Midbrain (tissue), 1 donor: ENCODE measurements at regions not wholly inside any gene's neighbourhood (a gene's known extent, or its start where the extent isn't known, plus 50 kb on each side); places are given as distances from the start of the nearest gene placed in this dataset.
"Not testable (repeated sequence)": the region's sequence is repeated elsewhere in the genome, so short reads cannot be mapped to it uniquely, and the experiment has no call there.

Source experiments
- DNase-seq: peaks from one replicate; lab custom pipeline; 2025; lab: John Stamatoyannopoulos, UW

GRCh38 chr9:119917175-119917574 lies 547.9 kb upstream of the BRINP1 start:
- no peak for DNase-seq

GRCh38 chr9:119907056-119907455 lies 537.8 kb upstream of the BRINP1 start:
- DNase-seq, result no peak

GRCh38 chr9:119905724-119906123 lies 536.5 kb upstream of the BRINP1 start:
- DNase-seq, result no peak

DNA sequence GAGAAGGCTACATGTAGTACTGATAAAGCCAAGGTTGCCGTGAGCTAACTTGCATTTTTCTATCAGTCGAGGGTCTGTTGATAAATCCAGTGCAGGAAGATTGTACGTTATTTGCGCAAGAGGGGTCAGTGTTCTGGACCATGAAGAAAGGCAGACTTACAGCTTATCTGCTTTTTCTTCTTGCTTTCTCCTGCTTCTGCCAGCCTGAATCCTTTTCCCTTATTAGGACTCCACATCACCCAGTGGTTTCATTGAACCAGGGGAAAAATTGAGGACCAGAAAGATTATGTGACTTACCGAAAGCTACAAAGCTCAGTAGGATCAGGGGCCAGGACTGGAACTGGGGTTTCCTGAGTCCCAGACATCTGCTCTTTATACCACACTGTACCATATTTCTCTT lies 534.6 kb upstream of the BRINP1 start:
- DNase-seq, result no peak

GRCh38 chr9:119902611-119903010 lies 533.4 kb upstream of the BRINP1 start:
- no peak for DNase-seq

DNA sequence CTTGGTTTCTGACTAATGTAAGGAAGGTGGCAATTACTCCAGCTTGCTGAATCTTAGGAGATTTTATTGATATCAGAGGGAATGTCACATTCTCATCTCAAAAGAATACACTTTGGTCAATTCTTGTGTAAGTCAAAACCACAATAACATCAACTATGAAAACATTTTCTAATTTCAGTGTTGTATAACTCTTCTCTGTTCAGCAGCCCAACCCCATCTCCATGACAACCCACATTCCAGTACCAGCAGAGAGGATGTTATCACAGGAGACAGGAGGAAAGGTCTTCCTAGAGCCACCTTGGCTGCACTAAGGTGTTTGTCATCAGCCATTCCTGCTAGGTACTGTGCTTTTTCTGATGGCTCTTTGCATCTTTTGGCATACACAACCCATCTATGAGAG lies 529.1 kb upstream of the BRINP1 start:
- DNase-seq, result no peak

- no peak for DNase-seq
These were observed 515.2 kb upstream of the BRINP1 start for GRCh38 chr9:119884438-119884837.

DNA sequence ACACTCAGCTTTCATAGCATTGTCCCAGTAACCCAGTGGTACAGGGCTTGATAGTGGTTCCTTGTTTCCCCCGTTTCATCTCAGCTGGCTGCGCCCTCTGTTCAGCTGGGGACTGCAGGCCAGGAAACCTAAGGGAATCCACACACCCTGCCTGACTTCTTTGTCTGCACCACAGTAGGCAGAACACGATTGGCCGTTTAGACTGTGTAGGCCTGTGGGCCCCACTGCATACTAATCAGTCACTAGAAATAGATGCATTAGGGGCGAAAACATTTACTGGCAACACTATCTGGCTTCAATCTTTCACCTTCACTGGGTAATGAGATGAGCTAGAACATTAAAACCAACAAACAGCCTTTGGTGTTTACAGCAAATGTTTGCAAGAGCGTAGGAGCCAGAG lies 512.7 kb upstream of the BRINP1 start:
- DNase-seq, result no peak

- DNase-seq, result no peak
These were observed 511.1 kb upstream of the BRINP1 start for GRCh38 chr9:119880361-119880760.

DNA sequence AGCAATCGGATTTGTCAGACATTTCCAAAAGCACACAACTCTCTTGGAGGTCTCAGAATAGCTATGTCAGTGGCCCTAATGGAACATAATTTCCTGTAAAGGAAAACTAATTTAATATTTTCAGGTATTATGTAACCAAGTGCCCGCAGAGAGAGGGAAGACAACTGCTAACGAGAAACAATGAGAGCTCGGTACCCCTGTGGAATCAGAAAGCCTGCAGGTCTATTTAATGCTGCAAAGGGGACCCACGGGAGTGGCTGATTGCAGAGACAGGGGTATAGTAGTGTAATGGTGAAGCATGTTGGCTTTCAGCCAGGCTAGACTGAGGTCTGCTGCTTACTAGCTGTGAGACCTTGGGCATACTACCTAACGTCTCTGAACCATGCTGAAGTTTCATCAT lies 508.1 kb upstream of the BRINP1 start:
- DNase-seq, result no peak

- no peak for DNase-seq
These were observed 504.6 kb upstream of the BRINP1 start for GRCh38 chr9:119873877-119874276.

GRCh38 chr9:119870251-119870650 lies 501.0 kb upstream of the BRINP1 start:
- not testable (repeated sequence) for DNase-seq

- no peak for DNase-seq
These were observed 499.5 kb upstream of the BRINP1 start for GRCh38 chr9:119868694-119869093.

DNA sequence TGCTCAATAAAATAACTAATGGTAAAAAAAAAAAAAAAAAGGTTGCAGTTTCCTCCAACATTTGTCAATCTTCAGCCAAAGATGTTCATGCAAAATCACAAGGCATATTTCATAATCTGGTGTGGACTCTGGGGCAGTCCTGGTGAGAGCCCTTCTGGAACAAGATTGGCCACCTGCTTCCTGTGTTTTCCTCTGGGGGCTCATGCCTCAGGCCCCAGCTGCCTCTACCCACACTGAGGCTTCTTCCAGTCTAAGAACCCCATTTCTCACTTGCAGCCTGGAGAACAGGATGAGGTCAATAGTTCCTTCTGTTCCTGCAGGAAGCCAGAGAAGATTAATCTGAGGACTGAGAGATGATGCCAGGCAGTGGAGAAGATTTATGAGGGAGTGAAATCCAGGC lies 492.6 kb upstream of the BRINP1 start:
- DNase-seq, result no peak

DNA sequence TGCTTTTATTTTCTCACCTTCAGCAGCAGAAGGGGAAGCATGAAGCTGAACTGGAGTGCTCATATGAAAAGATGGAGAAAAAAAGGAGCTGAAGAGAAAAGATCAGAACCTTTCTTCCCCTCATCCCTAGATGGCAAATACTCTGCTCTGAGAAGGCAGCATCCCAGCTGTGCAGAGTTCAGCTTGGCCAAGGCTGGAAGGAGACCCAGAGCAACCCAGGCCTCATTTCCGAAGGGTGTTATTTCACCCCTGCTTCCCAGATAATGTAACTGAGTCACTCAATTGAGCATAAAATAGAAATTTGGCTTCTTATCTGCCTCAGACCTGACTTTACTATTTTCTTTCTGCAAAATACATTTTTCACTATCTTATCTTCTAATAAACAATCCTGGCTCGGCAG lies 489.9 kb upstream of the BRINP1 start:
- no peak for DNase-seq

GRCh38 chr9:119853126-119853525 lies 483.9 kb upstream of the BRINP1 start:
- no peak for DNase-seq

DNA sequence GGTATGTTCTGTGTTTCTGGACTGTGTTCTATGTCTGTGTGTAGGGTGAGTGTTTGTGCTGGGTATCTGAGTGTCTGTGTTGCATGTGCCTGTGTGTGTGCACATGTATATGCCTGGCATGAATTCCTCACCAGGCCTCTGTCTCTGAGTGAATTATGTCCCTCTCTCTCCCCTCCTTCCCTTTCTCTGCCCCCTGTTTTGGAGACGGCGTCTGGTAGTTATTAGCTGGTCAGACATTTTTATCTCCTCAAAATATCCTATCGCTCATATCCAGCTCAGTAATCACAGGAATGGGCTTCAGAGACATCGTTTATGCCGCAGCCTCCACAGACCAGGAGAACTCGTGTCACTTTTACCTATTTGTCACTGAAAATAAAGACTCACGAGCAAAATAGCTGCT lies 483.2 kb upstream of the BRINP1 start:
- DNase-seq, result no peak

DNA sequence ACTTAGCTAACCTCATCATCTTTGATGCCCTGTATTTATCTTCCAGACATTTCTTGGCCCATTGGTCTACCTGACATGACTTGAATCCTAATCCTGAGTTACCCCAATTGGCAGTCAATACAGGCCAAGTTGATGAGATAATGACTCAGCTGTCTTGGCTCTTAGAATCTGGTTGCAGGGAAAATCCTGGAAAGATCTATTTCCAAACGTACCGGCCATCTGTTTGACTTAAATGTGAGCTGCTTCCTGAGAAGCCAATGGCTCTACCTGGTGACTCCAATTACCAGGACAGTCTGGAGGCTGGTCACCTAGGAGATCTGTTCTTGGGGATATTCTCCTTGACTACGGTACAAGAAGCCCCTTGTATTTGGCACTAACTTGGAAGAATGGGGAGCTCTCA lies 475.2 kb upstream of the BRINP1 start:
- no peak for DNase-seq

GRCh38 chr9:119841016-119841415 lies 471.8 kb upstream of the BRINP1 start:
- DNase-seq, result no peak

DNA sequence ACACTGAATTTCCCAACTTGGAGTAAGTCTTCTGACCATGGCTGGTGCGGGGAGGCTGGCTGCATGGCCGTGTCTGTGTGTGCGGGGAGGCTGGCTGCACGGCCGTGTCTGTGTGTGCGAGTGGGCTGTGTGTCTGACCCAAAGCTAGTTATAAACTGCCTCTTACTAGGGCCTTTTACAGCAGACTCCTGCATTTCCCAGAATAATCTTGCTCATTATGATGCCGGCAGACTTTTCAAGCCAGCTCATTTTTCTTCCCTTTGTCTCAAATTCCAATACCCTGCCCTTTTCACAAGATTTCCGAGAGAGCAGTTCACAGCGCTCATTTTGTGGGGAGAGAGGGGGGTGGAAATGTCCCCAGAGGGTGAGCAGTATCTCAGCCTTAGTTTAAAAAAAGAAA lies 470.7 kb upstream of the BRINP1 start:
- DNase-seq, result no peak

DNA sequence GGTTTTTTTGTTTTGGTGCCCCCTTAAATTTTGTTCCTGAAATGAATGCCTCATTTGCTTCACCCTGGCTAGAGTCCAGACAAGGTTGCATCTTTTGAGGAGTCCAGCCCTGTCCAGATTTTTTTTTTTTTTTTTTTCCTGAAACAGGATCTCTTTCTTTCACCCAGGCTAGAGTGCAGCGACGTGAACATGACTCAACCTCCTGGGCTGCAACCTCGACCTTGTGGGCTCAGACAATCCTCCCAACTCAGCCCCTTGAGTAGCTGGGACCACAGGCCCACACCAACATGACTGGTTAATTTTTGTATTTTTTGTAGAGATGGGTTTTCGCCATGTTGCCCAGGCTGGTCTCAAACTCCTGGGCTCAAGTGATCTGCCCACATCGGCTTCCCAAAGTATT lies 469.0 kb upstream of the BRINP1 start:
- no peak for DNase-seq

DNA sequence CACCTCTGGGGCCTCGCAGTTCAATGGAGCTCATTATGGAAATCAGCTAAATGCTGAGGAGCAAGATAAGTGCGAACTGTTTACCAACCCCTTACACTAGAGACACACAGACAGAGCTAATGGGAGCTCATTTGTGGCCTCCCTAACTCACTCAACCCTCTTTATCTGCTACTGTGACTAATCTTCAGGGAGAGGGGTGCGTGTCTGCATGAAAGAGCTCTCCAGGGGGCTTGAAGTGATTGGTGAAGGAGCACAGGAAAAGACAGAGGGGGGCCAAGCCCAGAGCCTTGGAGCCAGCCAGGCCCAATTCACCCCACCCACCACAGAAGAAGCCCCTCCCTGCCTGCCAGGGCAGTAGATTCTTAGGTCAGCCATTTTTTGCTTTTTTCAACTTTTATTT lies 466.8 kb upstream of the BRINP1 start:
- DNase-seq, result no peak

DNA sequence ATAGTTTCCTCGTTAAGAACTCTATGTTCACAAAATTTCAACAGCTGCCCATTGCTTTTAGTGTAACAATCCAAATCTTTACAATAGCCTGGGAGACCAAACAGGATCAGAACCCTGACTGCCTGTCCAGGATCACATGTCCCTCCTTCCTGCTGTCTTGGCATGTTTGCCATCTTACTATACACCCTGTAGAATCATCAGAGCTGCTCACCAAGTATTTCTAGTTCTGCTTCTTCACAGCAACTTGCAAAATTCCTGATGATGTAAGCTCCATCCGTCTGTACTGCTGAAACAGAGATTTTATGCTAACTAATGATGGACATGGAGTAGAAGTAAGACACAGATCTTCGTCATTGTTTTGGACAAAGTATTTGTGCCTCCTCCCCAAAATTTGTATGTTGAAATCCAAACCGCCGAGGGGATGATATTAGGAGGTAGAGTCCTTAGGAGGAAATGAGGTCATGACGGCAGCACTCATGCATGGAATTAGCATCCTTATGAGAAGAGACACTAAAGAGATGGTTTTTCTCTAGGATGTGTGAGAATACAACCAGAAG lies 464.9 kb upstream of the BRINP1 start:
- DNase-seq, result no peak

DNA sequence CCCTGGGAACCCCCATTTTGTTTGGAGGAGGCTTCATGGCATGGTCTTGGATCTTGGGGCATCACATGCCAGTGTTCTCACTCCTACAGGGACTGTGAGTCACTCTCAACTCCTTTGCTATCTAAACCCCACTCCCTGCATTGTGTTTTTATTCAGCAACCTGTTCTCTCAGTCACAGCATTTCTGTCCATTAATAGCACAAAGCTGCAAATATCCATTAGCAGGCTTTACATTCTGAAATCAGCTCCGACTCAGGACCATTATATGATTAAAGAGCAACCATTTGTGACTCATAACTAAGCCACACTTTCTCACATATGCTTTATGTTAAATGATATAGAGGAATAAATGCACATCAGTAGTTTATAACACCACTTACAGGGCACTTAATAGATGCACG lies 462.1 kb upstream of the BRINP1 start:
- DNase-seq, result no peak

DNA sequence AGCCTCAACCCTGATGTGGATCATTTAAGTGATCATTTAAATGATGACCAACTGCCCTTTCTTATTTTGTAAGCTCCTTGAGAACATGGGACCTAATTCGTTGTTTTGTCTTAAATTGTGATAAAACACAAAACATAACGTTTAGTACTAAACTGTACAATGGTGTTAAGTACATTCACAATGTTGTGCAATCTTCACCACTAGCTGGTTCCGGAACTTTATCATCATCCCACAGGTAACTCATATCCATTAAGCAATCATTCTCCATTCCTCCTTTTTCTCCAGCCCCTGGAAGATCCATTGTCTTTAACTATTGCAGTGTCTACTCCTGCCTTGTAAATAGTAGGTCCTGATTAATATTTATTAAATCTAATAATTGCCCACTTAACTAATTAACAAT lies 460.5 kb upstream of the BRINP1 start:
- no peak for DNase-seq
